NT2/D1 (cell line): ENCODE measurements at regions not wholly inside any gene's neighbourhood (a gene's known extent, or its start where the extent isn't known, plus 50 kb on each side); places are given as distances from the start of the nearest gene placed in this dataset.

Experiments used
- SUZ12 ChIP-seq: IDR thresholded peaks from 2 replicates; pipeline ENCODE4 v1.6.1; 2011; ENCODE audit not compliant: insufficient read length, insufficient read depth; ENCODE audit errors: extremely low read depth
- YY1 ChIP-seq: IDR thresholded peaks from 2 replicates; pipeline ENCODE4 v1.6.1; 2011; ENCODE audit not compliant: insufficient read length, insufficient read depth
- ZNF274 ChIP-seq: IDR thresholded peaks from 2 replicates; pipeline ENCODE4 v1.6.1; 2011; ENCODE audit warnings: mild to moderate bottlenecking, low read depth, low read length

GRCh38 chr21:35372201-35372600, 323.1 kb upstream of the RUNX1 start:
- no peak for TF ChIP-seq YY1
- TF ChIP-seq ZNF274, result no peak
- no peak for TF ChIP-seq SUZ12
